LNCAP (cell line): ENCODE measurements at regions not wholly inside any gene's neighbourhood (a gene's known extent, or its start where the extent isn't known, plus 50 kb on each side); places are given as distances from the start of the nearest gene placed in this dataset.

Experiments
- CTCF ChIP-seq: fragments of 450-650 bp; IDR thresholded peaks from 2 replicates; pipeline ENCODE4 v1.5.1; 2017; ENCODE audit warnings: mild to moderate bottlenecking

GRCh38 chr12:30807695-30808034 lies 52.9 kb upstream of the CAPRIN2 start:
- no peak for TF ChIP-seq CTCF

- peak; percentile 87 for TF ChIP-seq CTCF
These were observed 52.4 kb upstream of the CAPRIN2 start for GRCh38 chr12:30806989-30807694.

GRCh38 chr12:30805959-30806358 lies 51.2 kb upstream of the CAPRIN2 start:
- TF ChIP-seq CTCF = no peak
